ENCODE measurements at regions not wholly inside any gene's neighbourhood (a gene's known extent, or its start where the extent isn't known, plus 50 kb on each side); places are given as distances from the start of the nearest gene placed in this dataset.

- Histone ChIP-seq H3K4me1 (no peaks in the 10 kb centered on the region), H3K4me3 (no peak overlapping the region), H3K9me3 (no peaks in the 10 kb centered on the region), H3K27me3 (no peaks in the 10 kb centered on the region), H3K27ac (no peak overlapping the region), H3K36me3 (no peaks in the 10 kb centered on the region)
- TF ChIP-seq CTCF (IDR thresholded peaks at IDR 0.05), result no peak
- DNase-seq, result no peak
- intact Hi-C loops (cut with DNase I; ENCODE audit: low total_unique reads), result no loop called here
Observed at GRCh38 chr7:24231493-24231892, 52.5 kb upstream of the NPY start.

GRCh38 chr7:24233386-24233785, 50.6 kb upstream of the NPY start:
- intact Hi-C loops (cut with DNase I; ENCODE audit: low total_unique reads), result no loop called here
- Histone ChIP-seq H3K4me1 (no peaks in the 10 kb centered on the region), H3K36me3 (no peaks in the 10 kb centered on the region), H3K27ac (no peak overlapping the region), H3K27me3 (no peaks in the 10 kb centered on the region), H3K4me3 (no peak overlapping the region), H3K9me3 (no peaks in the 10 kb centered on the region)
- TF ChIP-seq CTCF (IDR thresholded peaks at IDR 0.05), result no peak
- DNase-seq, result no peak

All from tibial artery (tissue), 4 donors.